GM12891 (cell line): ENCODE measurements at regions not wholly inside any gene's neighbourhood (a gene's known extent, or its start where the extent isn't known, plus 50 kb on each side); places are given as distances from the start of the nearest gene placed in this dataset.

Source experiments
- PAX5 ChIP-seq: IDR thresholded peaks from 2 replicates; pipeline ENCODE4 v1.6.1; 2011; ENCODE audit warnings: low read length, moderate library complexity, mild to moderate bottlenecking; ENCODE audit not compliant: insufficient read depth, severe bottlenecking
- POLR2A ChIP-seq: IDR thresholded peaks from 2 replicates; pipeline ENCODE4 v1.6.1; 2011; ENCODE audit warnings: low read depth, low read length, control low read depth
- POLR2AphosphoS5 ChIP-seq: IDR thresholded peaks from 2 replicates; pipeline ENCODE4 v1.6.1; 2011; ENCODE audit warnings: low read depth, low read length, control low read depth
- POU2F2 ChIP-seq: IDR thresholded peaks from 2 replicates; pipeline ENCODE4 v1.6.1; 2011; ENCODE audit warnings: low read depth, mild to moderate bottlenecking, control low read depth, low read length, moderate library complexity
- SPI1 ChIP-seq: IDR thresholded peaks from 2 replicates; pipeline ENCODE4 v1.6.1; 2011; ENCODE audit warnings: low read depth, low read length, control low read depth
- TAF1 ChIP-seq: IDR thresholded peaks from 2 replicates; pipeline ENCODE4 v1.6.1; 2011; ENCODE audit warnings: low read depth, low read length, control low read depth

- no peak for TF ChIP-seq POLR2AphosphoS5
- no peak for TF ChIP-seq POLR2A
- no peak for TF ChIP-seq TAF1
- no peak for TF ChIP-seq POU2F2
- no peak for TF ChIP-seq SPI1
- TF ChIP-seq PAX5 = no peak
Observed at GRCh38 chr2:204470621-204471196, 74.6 kb upstream of the PARD3B start.
